Mesothelial cell of epicardium (in vitro differentiated cells): ENCODE measurements at regions not wholly inside any gene's neighbourhood (a gene's known extent, or its start where the extent isn't known, plus 50 kb on each side); places are given as distances from the start of the nearest gene placed in this dataset.
"Not testable (repeated sequence)": the region's sequence is repeated elsewhere in the genome, so short reads cannot be mapped to it uniquely, and the experiment has no call there.

Experiments
- DNase-seq, 2 experiments: peaks; one replicate each; pipeline ENCODE4 v3.0.0; 2021; ENCODE audit warnings: low spot score in 2 of 2; ENCODE audit not compliant: unreplicated experiment in 2 of 2
- H3K27ac Mint-ChIP-seq: 2 replicates; pipeline ENCODE4 v1.8.0; 2021; ENCODE audit warnings: mixed read lengths
- H3K27me3 Mint-ChIP-seq: 2 replicates; pipeline ENCODE4 v1.8.0; 2021; ENCODE audit warnings: low read depth, mixed read lengths
- H3K36me3 Mint-ChIP-seq: 2 replicates; pipeline ENCODE4 v1.8.0; 2021; ENCODE audit warnings: mixed read lengths
- H3K4me1 Mint-ChIP-seq: 2 replicates; pipeline ENCODE4 v1.8.0; 2021; ENCODE audit warnings: mixed read lengths
- H3K4me3 Mint-ChIP-seq: 2 replicates; pipeline ENCODE4 v1.8.0; 2021; ENCODE audit warnings: mild to moderate bottlenecking, moderate library complexity, mixed read lengths
- H3K9me3 Mint-ChIP-seq: 2 replicates; pipeline ENCODE4 v1.8.0; 2021; ENCODE audit warnings: mixed read lengths
- TF ChIP-seq, protein P1 (sequence below): fragments of 200-600 bp; sonication (generic); IDR thresholded peaks from one replicate; pipeline ENCODE4 v1.5.0; 2021; ENCODE audit warnings: antibody characterized with exemption; ENCODE audit not compliant: unreplicated experiment

GRCh38 chr10:90224791-90225566 is 523.6 kb downstream of the KIF20B start:
- H3K9me3 Mint-ChIP-seq = peaks cover 16% of the 10 kb centered on the region
- H3K36me3 Mint-ChIP-seq = peaks cover 4% of the 10 kb centered on the region
- H3K27me3 Mint-ChIP-seq = no peaks in the 10 kb centered on the region
- H3K27ac Mint-ChIP-seq = no peak overlapping the region
- peaks cover 28% of the 10 kb centered on the region for H3K4me1 Mint-ChIP-seq
- no peak overlapping the region for H3K4me3 Mint-ChIP-seq
- TF ChIP-seq, protein P1, sequence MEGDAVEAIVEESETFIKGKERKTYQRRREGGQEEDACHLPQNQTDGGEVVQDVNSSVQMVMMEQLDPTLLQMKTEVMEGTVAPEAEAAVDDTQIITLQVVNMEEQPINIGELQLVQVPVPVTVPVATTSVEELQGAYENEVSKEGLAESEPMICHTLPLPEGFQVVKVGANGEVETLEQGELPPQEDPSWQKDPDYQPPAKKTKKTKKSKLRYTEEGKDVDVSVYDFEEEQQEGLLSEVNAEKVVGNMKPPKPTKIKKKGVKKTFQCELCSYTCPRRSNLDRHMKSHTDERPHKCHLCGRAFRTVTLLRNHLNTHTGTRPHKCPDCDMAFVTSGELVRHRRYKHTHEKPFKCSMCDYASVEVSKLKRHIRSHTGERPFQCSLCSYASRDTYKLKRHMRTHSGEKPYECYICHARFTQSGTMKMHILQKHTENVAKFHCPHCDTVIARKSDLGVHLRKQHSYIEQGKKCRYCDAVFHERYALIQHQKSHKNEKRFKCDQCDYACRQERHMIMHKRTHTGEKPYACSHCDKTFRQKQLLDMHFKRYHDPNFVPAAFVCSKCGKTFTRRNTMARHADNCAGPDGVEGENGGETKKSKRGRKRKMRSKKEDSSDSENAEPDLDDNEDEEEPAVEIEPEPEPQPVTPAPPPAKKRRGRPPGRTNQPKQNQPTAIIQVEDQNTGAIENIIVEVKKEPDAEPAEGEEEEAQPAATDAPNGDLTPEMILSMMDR = no peak
- DNase-seq = no peak

DNA sequence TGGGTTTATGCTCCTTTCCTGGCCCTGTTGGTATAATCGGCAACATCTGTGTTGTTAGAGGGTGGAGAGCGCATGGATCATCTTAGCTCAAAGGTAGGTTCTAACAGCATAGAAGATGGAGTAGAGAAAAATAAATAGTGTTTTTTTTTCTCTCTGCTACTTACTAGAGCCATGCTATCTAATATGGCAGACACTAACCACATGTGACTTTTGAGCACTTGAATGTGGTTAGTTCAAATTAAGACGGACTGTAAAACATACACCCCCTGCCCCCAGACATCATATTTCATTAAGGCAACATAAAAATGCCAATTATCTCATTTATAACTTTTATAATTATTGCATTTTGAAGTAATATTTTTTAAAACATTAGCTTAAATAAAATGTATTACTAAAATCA is 525.1 kb downstream of the KIF20B start:
- no peak for DNase-seq
- Mint-ChIP-seq H3K27me3 (no peaks in the 10 kb centered on the region), H3K27ac (peak overlapping the region; percentile 24), H3K4me3 (no peak overlapping the region), H3K4me1 (peaks cover 27% of the 10 kb centered on the region), H3K36me3 (peaks cover 4% of the 10 kb centered on the region), H3K9me3 (peaks cover 23% of the 10 kb centered on the region)
- TF ChIP-seq, protein P1 = no peak

DNA sequence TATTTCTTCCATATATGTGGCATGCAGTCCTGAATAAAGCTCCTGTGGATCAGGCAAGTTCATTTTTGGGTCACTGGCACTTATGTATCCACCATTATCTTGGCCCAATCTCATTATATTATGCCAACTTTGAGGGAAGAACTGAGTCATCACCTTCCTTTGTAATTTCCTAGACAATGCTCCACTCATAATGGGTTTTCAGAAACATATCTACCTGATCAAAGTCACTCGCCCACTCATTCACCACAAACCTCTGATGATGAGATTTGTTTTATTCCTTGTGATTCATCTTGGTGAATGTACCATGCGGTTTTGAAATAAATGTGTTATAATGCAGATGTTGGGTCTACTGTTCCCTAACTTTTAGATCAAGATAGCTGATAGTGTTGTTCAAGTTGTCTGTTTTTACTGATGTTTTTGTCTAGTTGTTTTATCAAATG is 525.8 kb downstream of the KIF20B start:
- H3K27me3 Mint-ChIP-seq = no peaks in the 10 kb centered on the region
- H3K36me3 Mint-ChIP-seq = peaks cover 6% of the 10 kb centered on the region
- TF ChIP-seq, protein P1 = no peak
- H3K4me1 Mint-ChIP-seq = peaks cover 22% of the 10 kb centered on the region
- no peak overlapping the region for H3K27ac Mint-ChIP-seq
- H3K4me3 Mint-ChIP-seq = no peak overlapping the region
- peaks cover 31% of the 10 kb centered on the region for H3K9me3 Mint-ChIP-seq
- DNase-seq = no peak

DNA sequence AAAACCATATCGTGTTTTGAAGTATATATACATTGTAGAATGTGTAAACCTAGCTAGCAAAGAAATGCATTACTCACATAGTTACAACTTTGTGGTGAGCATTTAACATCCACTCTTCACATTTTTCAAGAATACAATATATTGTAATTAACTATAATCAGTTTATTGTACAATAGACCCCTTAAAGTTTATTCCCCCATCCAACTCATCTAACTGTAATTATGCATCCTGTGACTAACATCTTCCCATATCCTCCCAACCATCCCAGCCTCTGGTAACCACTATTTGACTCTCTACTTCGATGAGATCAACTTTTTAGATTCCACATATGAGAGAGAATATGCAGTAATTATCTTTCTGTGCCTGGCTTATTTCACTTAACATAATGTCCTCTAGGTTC is 526.4 kb downstream of the KIF20B start:
- no peaks in the 10 kb centered on the region for H3K27me3 Mint-ChIP-seq
- TF ChIP-seq, protein P1 = no peak
- DNase-seq = no peak
- H3K4me3 Mint-ChIP-seq = no peak overlapping the region
- no peak overlapping the region for H3K27ac Mint-ChIP-seq
- H3K4me1 Mint-ChIP-seq = peaks cover 17% of the 10 kb centered on the region
- H3K9me3 Mint-ChIP-seq = peaks cover 34% of the 10 kb centered on the region
- peaks cover 6% of the 10 kb centered on the region for H3K36me3 Mint-ChIP-seq

DNA sequence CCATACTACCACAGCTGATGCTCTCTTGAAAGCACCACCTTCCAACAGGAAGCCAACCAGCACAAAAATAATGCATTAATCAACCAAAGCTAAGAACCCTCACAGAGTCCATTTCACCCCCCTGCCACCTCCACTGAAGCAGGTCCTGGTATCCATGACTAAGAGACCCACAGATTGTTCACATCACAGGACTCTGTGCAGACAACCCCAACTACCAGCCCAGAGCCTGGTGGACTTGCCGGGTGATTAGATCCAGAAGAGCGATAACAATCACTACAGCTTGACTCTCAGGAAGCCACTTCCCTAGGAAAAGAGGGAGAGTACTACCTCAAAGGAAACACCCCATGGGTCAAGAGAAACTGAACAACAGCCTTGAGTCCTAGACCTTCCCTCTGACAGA is 528.1 kb downstream of the KIF20B start:
- Mint-ChIP-seq H3K27ac (no peak overlapping the region), H3K36me3 (peaks cover 6% of the 10 kb centered on the region), H3K9me3 (peaks cover 51% of the 10 kb centered on the region), H3K27me3 (no peaks in the 10 kb centered on the region), H3K4me3 (no peak overlapping the region), H3K4me1 (peaks cover 6% of the 10 kb centered on the region)
- TF ChIP-seq, protein P1 = no peak
- DNase-seq = no peak

- not testable (repeated sequence) for H3K4me1 Mint-ChIP-seq, DNase-seq, H3K27ac Mint-ChIP-seq, H3K27me3 Mint-ChIP-seq, H3K36me3 Mint-ChIP-seq, H3K4me3 Mint-ChIP-seq
- peaks cover 71% of the 10 kb centered on the region for H3K9me3 Mint-ChIP-seq
Measured at GRCh38 chr10:90233805-90234204, 532.4 kb downstream of the KIF20B start.
